Astrocyte of the spinal cord (primary cell): ENCODE measurements at regions not wholly inside any gene's neighbourhood (a gene's known extent, or its start where the extent isn't known, plus 50 kb on each side); places are given as distances from the start of the nearest gene placed in this dataset.
"Not testable (repeated sequence)": the region's sequence is repeated elsewhere in the genome, so short reads cannot be mapped to it uniquely, and the experiment has no call there.

Experiments
- DNase-seq: peaks from one replicate; pipeline ENCODE4 v3.0.0; 2011; ENCODE audit warnings: low read depth, low spot score
- H3K4me3 ChIP-seq: 2 replicates; pipeline ENCODE4 v1.5.1; 2011; ENCODE audit warnings: low read depth, mild to moderate bottlenecking, low read length, moderate library complexity
- CTCF ChIP-seq: IDR thresholded peaks from 2 replicates; pipeline ENCODE4 v1.5.1; 2012; ENCODE audit warnings: low read depth, mild to moderate bottlenecking, low read length, inconsistent platforms
- in situ Hi-C: cut with HindIII; loops from 2 replicates; pipeline ENCODE4 v1.10.0; 2017; ENCODE audit warnings: low sequenced_read_pairs

- in situ Hi-C loops: no loop called here
- no peak for DNase-seq
- H3K4me3 ChIP-seq: no peak overlapping the region
- TF ChIP-seq CTCF: no peak
These were observed 525.8 kb downstream of the DIPK2A start for GRCh38 chr3:144497452-144497851.

- no peak for TF ChIP-seq CTCF
- no peak for DNase-seq
- in situ Hi-C loops: no loop called here
- H3K4me3 ChIP-seq: no peak overlapping the region
These were observed 527.6 kb downstream of the DIPK2A start for GRCh38 chr3:144499001-144499930.

- in situ Hi-C loops: no loop called here
These were observed 529.8 kb downstream of the DIPK2A start for GRCh38 chr3:144501467-144501866.

GRCh38 chr3:144502402-144502801, 530.8 kb downstream of the DIPK2A start:
- H3K4me3 ChIP-seq: no peak overlapping the region
- DNase-seq: no peak
- no peak for TF ChIP-seq CTCF
- in situ Hi-C loops: no loop called here

More at GRCh38 chr3:144501467-144501866, 529.8 kb downstream of the DIPK2A start:
- TF ChIP-seq CTCF: no peak
- no peak for DNase-seq
- no peak overlapping the region for H3K4me3 ChIP-seq

GRCh38 chr3:144506375-144506774, 534.8 kb downstream of the DIPK2A start:
- H3K4me3 ChIP-seq, DNase-seq, in situ Hi-C loops: not testable (repeated sequence)

- in situ Hi-C loops: no loop called here
- no peak for TF ChIP-seq CTCF
- no peak for DNase-seq
- H3K4me3 ChIP-seq: no peak overlapping the region
These were observed 539.7 kb downstream of the DIPK2A start for GRCh38 chr3:144511346-144511745.

- no peak for DNase-seq
- in situ Hi-C loops: no loop called here
- TF ChIP-seq CTCF: no peak
These were observed 544.4 kb downstream of the DIPK2A start for GRCh38 chr3:144516026-144516425.

More at GRCh38 chr3:144516026-144516425, 544.4 kb downstream of the DIPK2A start:
- no peak overlapping the region for H3K4me3 ChIP-seq
